CD14-positive monocyte (primary cell): ENCODE measurements at regions not wholly inside any gene's neighbourhood (a gene's known extent, or its start where the extent isn't known, plus 50 kb on each side); places are given as distances from the start of the nearest gene placed in this dataset.

ENCODE experiments used
- DNase-seq, 3 donors: peaks; one replicate each; pipeline ENCODE4 v3.0.0-alpha.2; 2011 to 2022
- H2AFZ ChIP-seq: 2 replicates; pipeline ENCODE4 v1.6.0; 2012; ENCODE audit warnings: mild to moderate bottlenecking, low read depth, low read length, inconsistent platforms; ENCODE audit not compliant: insufficient read depth, poor library complexity, severe bottlenecking
- H3K27ac ChIP-seq, 2 donors: 1 replicate in 1 of 2; 2 replicates in 1 of 2; pipeline ENCODE4 v1.5.1; 2012 to 2013; ENCODE audit warnings: low read length in 2 of 2, control low read depth in 1 of 2, inconsistent platforms in 1 of 2, low read depth in 1 of 2, mild to moderate bottlenecking in 1 of 2
- H3K27me3 ChIP-seq, 2 donors: one replicate each; pipeline versions ENCODE4 v1.6.0 to v1.6.1; 2011 to 2013; ENCODE audit warnings: low read length in 2 of 2; ENCODE audit not compliant: control insufficient read depth in 2 of 2, insufficient read depth in 2 of 2
- H3K36me3 ChIP-seq, 2 donors: replicated peaks in 1 of 2; 1 replicate in 1 of 2; 2 replicates in 1 of 2; pipeline versions ENCODE4 v1.5.1 to v1.6.1; 2012 to 2013; ENCODE audit warnings: low read length in 2 of 2, control low read depth in 1 of 2, inconsistent platforms in 1 of 2, mild to moderate bottlenecking in 1 of 2; ENCODE audit not compliant: insufficient read depth in 2 of 2, control insufficient read depth in 1 of 2
- H3K4me1 ChIP-seq, 2 donors: 1 replicate in 1 of 2; 2 replicates in 1 of 2; pipeline versions ENCODE4 v1.5.1 to v1.6.1; 2012 to 2013; ENCODE audit warnings: low read length in 2 of 2, control low read depth in 1 of 2, inconsistent platforms in 1 of 2, mild to moderate bottlenecking in 1 of 2, moderate library complexity in 1 of 2; ENCODE audit not compliant: insufficient read depth in 2 of 2, control insufficient read depth in 1 of 2
- H3K4me2 ChIP-seq: replicated peaks from 2 replicates; pipeline ENCODE3; 2012; ENCODE audit warnings: low read length, moderate library complexity, mild to moderate bottlenecking; ENCODE audit not compliant: poor library complexity, severe bottlenecking; ENCODE audit errors: extremely low read depth
- H3K4me3 ChIP-seq, 3 experiments: fragments of 200-600 bp in 1 of 3; sonication (generic) in 1 of 3; replicated peaks in 1 of 3; 1 replicate in 2 of 3; 2 replicates in 1 of 3; pipeline ENCODE4 v1.5.1; 2011 to 2013; ENCODE audit warnings: low read length in 3 of 3, mild to moderate bottlenecking in 3 of 3, control low read depth in 2 of 3, low read depth in 2 of 3, inconsistent platforms in 1 of 3, moderate library complexity in 1 of 3
- H3K79me2 ChIP-seq: 2 replicates; pipeline ENCODE4 v1.6.0; 2012; ENCODE audit warnings: mild to moderate bottlenecking, control low read depth, inconsistent platforms, low read length, moderate library complexity; ENCODE audit not compliant: insufficient read depth
- H3K9ac ChIP-seq: 2 replicates; pipeline ENCODE4 v1.6.0; 2017; ENCODE audit warnings: low read length, mild to moderate bottlenecking; ENCODE audit not compliant: insufficient read depth, poor library complexity, severe bottlenecking
- H3K9me3 ChIP-seq, 2 donors: replicated peaks in 1 of 2; 1 replicate in 1 of 2; 2 replicates in 1 of 2; pipeline versions ENCODE4 v1.5.1 to v1.6.1; 2012 to 2013; ENCODE audit warnings: low read length in 2 of 2, control low read depth in 1 of 2; ENCODE audit not compliant: control insufficient read depth in 1 of 2, insufficient read depth in 1 of 2
- H4K20me1 ChIP-seq: 2 replicates; pipeline ENCODE4 v1.6.0; 2012; ENCODE audit warnings: mild to moderate bottlenecking, low read length, control low read depth, moderate library complexity; ENCODE audit not compliant: insufficient read depth
- H3K27ac Mint-ChIP-seq, 7 donors: one replicate each; pipeline ENCODE4 v1.8.0; 2020; ENCODE audit warnings: mild to moderate bottlenecking in 7 of 7, mixed read lengths in 7 of 7, moderate library complexity in 6 of 7, inconsistent platforms in 2 of 7
- H3K27me3 Mint-ChIP-seq, 3 donors: one replicate each; pipeline ENCODE4 v1.8.0; 2021 to 2022; ENCODE audit warnings: low read depth in 3 of 3, mild to moderate bottlenecking in 3 of 3, mixed read lengths in 3 of 3, moderate library complexity in 3 of 3, inconsistent platforms in 1 of 3
- H3K36me3 Mint-ChIP-seq, 2 donors: one replicate each; pipeline ENCODE4 v1.8.0; 2020; ENCODE audit warnings: mixed read lengths in 2 of 2, inconsistent platforms in 1 of 2, mild to moderate bottlenecking in 1 of 2
- H3K4me1 Mint-ChIP-seq: one replicate; pipeline ENCODE4 v1.8.0; 2020; ENCODE audit warnings: mild to moderate bottlenecking, mixed read lengths
- H3K4me3 Mint-ChIP-seq, 2 donors: one replicate each; pipeline ENCODE4 v1.8.0; 2020; ENCODE audit warnings: mild to moderate bottlenecking in 2 of 2, mixed read lengths in 2 of 2, moderate library complexity in 1 of 2
- H3K9me3 Mint-ChIP-seq, 7 donors: one replicate each; pipeline ENCODE4 v1.8.0; 2020 to 2022; ENCODE audit warnings: mixed read lengths in 7 of 7, mild to moderate bottlenecking in 6 of 7, moderate library complexity in 6 of 7, inconsistent platforms in 2 of 7
- CTCF ChIP-seq: fragments of 200-600 bp; IDR thresholded peaks from one replicate; pipeline ENCODE4 v1.8.0; 2022; ENCODE audit warnings: antibody characterized with exemption, mild to moderate bottlenecking
- whole genome bisulfite sequencing: methylation state at CpG from one replicate; pipeline ENCODE4 v1.1.5; 2013; ENCODE audit warnings: missing lambda C conversion rate; ENCODE audit not compliant: insufficient coverage; 5-methylcytosine and 5-hydroxymethylcytosine counted together
- intact Hi-C, 2 donors: fragments of 100-400 bp; cut with micrococcal nuclease; formaldehyde crosslinking; loops; one replicate each; pipeline versions ENCODE4 v1.15.0 to v1.15.1; 2023

DNA sequence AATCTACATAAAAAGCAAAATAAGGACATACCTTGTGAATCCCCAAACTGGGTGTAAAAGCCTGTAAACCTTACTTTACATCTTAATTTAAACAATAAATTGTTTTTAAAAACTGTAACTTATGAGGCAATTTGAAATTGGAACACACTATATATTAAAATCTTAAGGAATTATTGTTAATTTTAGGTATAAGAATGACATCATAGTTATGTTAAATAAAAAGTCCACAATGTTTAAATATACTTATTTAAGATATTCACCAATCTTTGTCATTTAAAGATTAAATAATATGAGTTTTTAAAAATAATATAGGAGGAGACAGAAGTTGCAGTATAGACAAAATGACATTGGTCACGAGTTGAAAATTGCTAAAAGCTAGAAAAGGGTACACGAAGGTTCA is 621.9 kb upstream of the POU3F2 start:
- 80% methylated on average over 1 of the region's 2 CpGs for WGBS

DNA sequence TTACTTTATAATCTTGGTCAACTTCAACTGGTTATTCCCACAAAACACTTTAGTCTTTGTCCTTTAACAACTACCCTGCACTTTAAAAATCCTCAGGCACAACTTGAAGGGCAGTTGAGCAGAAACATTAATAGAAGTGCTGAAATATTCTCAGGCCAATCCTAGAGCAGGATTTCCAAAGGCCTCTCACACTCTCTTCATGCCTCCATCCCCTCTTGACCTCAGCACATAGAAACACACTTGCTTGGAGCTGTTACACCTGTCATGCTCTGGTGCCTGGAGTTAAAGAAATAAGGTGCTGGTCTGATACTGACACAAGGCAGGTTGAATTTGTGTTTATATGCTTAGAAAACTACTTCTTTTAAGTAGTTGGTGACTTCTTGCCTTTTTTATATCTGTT is 618.8 kb upstream of the POU3F2 start:
- H3K9ac ChIP-seq: no peak overlapping the region

More for the DNA sequence above, 621.9 kb upstream of the POU3F2 start:
- no peaks in the 10 kb centered on the region for H3K36me3 ChIP-seq
- DNase-seq: no peak
- Mint-ChIP-seq H3K27ac (no peak overlapping the region), H3K36me3 (no peaks in the 10 kb centered on the region), H3K4me3 (no peak overlapping the region), H3K9me3 (peaks cover 0 to 2% (median 0%) of the 10 kb centered on the region in 7 donors), H3K27me3 (no peaks in the 10 kb centered on the region), H3K4me1 (no peaks in the 10 kb centered on the region)
- H3K4me1 ChIP-seq: no peaks in the 10 kb centered on the region
- no peak overlapping the region for H3K27ac ChIP-seq
- H3K9me3 ChIP-seq: peaks cover 0 to 3% of the 10 kb centered on the region in 2 donors
- TF ChIP-seq CTCF: no peak
- intact Hi-C loops: no loop called here
- H3K79me2 ChIP-seq: no peaks in the 10 kb centered on the region
- H4K20me1 ChIP-seq: no peaks in the 10 kb centered on the region
- no peak overlapping the region for H3K9ac ChIP-seq
- H3K4me2 ChIP-seq: no peak overlapping the region
- no peak overlapping the region for H2AFZ ChIP-seq
- no peak overlapping the region for H3K4me3 ChIP-seq
- H3K27me3 ChIP-seq: no peaks in the 10 kb centered on the region

More for the DNA sequence above, 618.8 kb upstream of the POU3F2 start:
- no peak for DNase-seq
- Histone ChIP-seq H4K20me1 (no peaks in the 10 kb centered on the region), H3K36me3 (no peaks in the 10 kb centered on the region), H3K4me3 (no peak overlapping the region), H3K4me2 (no peak overlapping the region), H3K27me3 (no peaks in the 10 kb centered on the region), H3K79me2 (no peaks in the 10 kb centered on the region), H3K9me3 (peaks cover 3 to 5% of the 10 kb centered on the region in 2 donors), H2AFZ (no peak overlapping the region), H3K27ac (no peak overlapping the region), H3K4me1 (no peaks in the 10 kb centered on the region)
- TF ChIP-seq CTCF: no peak
- no peaks in the 10 kb centered on the region for H3K4me1 Mint-ChIP-seq
- no peaks in the 10 kb centered on the region for H3K27me3 Mint-ChIP-seq
- H3K9me3 Mint-ChIP-seq: peaks cover 0 to 4% (median 3%) of the 10 kb centered on the region in 7 donors
- no peak overlapping the region for H3K4me3 Mint-ChIP-seq
- intact Hi-C loops: no loop called here
- no peak overlapping the region for H3K27ac Mint-ChIP-seq
- no peaks in the 10 kb centered on the region for H3K36me3 Mint-ChIP-seq
